ENCODE measurements at regions not wholly inside any gene's neighbourhood (a gene's known extent, or its start where the extent isn't known, plus 50 kb on each side); places are given as distances from the start of the nearest gene placed in this dataset.
A peak's percentile ranks its signal among the peaks of the same experiment; 100 is the strongest.
"Not testable (repeated sequence)": the region's sequence is repeated elsewhere in the genome, so short reads cannot be mapped to it uniquely, and the experiment has no call there.

DNA sequence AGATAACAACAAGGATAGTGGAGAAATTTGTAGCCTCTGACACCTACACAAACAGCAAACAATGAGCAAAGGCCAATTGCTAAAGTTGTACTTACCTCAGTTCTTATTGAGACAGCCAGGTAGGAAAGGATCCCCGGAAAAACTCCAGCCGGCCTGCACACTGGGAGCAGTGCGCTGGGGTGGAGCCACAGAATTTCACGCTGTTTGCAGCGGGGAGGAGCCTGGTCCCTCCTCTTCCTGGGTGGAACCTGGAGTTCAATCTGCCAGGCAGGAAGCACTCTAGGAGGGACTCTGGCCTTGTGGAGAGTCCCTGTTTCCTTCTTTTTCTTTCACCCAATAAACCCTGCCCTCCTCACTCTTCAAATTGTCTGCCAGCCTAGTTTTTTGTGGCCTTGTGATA, 382.6 kb upstream of the TGIF2LX start:
- not testable (repeated sequence) for DNase-seq (ENCODE audit: low spot score); FAIRE-seq

DNA sequence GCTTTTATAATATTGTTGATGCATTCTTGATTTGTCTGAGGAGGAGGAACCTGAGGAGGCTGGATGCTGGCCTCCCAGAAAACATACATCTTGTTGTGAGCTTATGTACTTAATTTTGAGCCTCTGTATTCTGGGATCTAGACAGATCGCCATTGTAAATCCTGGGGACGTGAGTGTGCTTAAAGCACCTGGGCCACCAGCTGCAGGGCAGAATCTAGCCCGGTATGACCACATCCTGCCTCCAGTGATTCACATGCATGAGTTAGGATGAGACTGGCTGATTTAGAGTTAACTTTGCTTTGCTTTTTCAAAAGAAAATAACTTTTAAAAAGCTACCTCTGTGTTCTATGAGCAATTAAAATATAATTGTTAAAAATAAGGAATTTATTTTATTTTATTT, 364.6 kb upstream of the TGIF2LX start:
- not testable (repeated sequence) for FAIRE-seq

DNA sequence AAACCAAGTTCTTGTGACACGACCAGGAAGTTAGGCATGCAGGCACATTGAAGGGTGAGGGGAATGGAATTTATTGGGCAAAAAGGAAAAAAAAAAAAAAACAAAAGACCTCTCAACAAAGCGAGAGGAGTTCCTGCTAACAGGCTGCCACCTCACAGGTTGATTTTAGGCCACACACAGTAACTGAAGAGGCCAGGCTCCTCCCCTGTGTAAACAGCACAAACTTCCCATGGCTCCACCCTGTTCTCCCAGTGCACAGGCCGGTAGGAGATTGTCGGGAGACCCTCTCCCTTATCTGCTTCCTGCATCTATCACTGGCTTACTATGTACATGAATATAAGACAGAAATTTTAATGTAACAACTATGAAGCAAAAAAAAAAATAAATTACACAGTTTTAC, 359.6 kb upstream of the TGIF2LX start:
- not testable (repeated sequence) for DNase-seq (ENCODE audit: low spot score); FAIRE-seq

More for the DNA sequence above, 364.6 kb upstream of the TGIF2LX start:
- peak; percentile 0 for DNase-seq (ENCODE audit: low spot score)

DNA sequence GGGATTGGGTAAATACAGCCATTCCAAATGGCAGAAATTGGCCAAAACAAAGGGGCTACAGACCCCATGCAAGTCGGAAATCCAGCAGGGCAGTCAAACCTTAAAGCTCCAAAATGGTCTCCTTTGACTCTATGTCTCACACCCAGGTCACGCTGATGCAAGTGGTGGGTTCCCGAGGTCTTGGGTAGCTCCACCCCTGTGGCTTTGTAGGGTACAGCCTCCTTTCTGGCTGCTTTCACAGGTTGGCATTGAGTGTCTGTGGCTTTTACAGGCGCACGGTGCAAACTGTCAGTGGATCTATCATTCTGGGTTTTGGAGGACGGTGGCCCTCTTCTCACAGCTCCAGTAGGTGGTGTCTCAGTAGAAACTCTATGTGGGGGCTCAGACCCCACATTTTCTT, 358.6 kb upstream of the TGIF2LX start:
- DNase-seq (ENCODE audit: low spot score); FAIRE-seq: not testable (repeated sequence)

DNA sequence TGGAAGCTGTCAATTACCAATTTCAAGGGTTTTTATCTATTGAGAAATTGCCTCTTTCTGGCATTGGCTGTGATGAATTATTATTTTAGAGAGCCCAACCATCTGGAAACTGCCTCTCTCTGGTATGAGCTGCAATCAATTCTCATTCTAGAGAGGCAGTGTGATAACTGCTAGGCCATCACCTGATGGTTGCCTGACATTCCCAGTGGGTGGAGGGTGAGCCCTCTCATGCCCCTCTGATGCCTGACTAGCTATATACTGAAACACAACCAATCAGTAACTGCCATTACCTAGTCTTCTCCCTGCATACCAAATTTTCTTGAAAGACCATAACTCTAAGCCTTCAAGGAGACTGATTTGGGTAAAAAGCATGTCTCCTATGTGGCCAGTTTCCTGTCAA, 353.9 kb upstream of the TGIF2LX start:
- not testable (repeated sequence) for FAIRE-seq; DNase-seq (ENCODE audit: low spot score)

DNA sequence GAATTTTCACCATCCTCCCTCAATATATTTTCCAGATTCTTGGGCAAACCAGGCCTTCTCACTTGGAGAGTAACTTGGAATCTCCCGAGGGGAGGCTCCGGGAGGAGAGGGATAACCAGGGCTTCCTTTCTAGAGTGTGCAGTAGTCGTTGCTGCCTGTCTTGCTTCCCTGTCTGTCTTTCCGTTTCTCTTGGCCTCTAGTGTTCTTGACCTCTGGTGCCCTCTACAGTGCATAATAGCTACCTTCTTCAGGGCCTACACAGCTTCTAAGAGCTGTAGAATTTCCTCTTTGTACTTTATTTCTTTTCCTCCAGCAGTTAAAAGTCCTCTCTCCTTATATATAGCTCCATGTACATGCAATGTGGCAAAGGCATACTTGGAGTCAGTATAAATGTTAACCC, 339.8 kb upstream of the TGIF2LX start:
- not testable (repeated sequence) for FAIRE-seq; DNase-seq (ENCODE audit: low spot score)

DNA sequence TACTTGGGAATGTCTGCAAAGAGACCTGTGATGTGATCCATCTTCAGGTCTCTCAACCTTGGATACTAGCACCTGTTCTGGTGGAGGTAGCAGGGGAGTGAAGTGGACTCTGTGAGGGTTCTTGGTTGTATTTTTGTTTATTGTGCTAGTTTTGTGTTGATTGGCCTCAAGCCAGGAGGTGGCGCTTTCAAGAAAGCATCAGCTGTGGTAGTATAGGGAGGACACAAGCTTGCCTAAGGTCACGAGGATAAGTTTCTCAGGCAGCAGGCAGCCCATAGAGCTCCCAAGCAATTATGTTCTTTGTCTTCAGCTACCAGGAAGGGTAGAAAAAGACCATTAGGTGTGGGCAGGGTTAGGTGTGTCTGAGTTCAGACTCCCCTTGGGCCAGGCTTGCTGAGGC, 289.9 kb upstream of the TGIF2LX start:
- FAIRE-seq; DNase-seq (ENCODE audit: low spot score): not testable (repeated sequence)

DNA sequence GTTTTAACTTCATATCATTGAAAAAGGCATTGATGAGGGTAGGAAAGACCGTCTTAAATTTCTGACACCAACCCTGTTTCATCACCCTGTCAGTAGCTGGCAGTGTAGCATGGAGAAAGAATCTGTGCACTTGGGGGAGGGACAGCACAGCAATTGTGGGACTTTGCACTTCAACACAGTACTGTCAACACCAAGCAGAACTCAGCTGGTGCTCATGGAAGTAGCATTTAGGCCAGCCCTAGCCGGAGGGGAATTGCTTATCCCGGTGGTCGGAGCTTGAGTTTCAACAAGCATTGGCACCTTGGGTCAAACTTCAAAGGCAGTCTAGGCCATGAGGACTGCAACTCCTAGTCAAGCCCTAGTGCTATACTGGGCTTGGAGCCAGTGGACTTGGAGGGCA, 285.8 kb upstream of the TGIF2LX start:
- not testable (repeated sequence) for DNase-seq (ENCODE audit: low spot score)
- peak; percentile 77 for FAIRE-seq

DNA sequence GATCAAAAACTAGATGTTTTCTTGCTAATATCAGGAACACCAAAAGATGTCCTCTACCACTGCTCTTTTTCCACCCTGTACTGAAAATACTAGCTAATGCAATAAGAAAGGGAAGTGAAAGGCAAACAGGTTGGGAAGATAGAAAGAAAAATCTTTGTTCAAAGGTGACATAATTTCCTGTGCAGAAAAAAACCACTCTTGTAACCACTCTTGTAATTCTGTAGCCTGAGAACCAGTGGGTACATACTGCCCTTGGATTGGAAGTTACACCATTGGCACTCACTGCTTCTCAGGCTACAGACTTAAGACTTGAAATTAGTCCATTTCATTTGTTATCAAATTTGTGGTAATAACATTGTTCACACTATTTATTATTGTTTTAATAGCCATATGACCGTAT, 263.0 kb upstream of the TGIF2LX start:
- not testable (repeated sequence) for DNase-seq (ENCODE audit: low spot score); FAIRE-seq

DNA sequence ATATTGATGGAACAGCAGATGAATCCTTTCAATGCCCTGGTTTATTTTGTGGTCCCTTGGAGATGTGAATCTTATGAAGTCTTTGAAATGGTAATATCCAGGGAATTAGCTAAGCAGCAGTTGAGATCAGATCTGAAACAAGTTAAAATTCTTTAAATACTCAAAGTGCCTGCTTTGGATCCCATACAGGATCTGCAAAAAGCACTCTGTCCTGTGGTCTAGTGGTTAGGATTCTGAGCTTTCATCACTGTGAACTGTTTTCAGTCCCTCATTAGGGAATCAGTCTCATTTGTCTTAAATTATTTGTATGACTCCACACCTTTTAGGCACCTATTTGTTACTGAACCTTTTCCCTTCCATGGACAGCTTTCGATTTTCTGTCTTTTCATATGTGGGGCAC, 215.2 kb upstream of the TGIF2LX start:
- not testable (repeated sequence) for DNase-seq (ENCODE audit: low spot score); FAIRE-seq

DNA sequence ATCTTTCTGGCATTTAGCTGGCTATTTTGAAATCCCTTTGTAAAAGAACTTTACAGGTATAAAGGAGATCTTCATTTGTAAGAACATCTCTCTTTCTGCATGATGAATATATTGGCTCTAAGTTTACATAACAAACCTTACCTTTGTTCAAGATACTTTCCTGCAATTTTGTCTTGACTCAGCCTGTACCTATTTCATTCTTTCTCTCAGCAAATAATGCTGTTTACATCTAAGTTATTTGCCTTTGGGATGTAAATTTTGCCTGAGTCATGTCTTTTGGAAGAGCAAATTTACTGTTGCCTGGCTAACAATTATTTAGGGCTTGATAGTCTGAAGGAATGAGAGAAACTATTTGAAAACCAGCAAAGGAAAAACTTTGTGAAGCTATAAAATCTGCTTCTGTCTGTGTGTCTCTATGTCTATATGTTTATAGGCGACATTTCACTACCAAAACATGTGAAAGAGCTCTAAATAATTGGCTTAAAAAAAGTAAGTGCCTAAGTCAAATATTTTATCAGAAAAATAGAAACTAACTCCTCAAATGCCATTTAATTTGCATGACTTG, 214.3 kb upstream of the TGIF2LX start:
- FAIRE-seq; DNase-seq (ENCODE audit: low spot score): not testable (repeated sequence)

DNA sequence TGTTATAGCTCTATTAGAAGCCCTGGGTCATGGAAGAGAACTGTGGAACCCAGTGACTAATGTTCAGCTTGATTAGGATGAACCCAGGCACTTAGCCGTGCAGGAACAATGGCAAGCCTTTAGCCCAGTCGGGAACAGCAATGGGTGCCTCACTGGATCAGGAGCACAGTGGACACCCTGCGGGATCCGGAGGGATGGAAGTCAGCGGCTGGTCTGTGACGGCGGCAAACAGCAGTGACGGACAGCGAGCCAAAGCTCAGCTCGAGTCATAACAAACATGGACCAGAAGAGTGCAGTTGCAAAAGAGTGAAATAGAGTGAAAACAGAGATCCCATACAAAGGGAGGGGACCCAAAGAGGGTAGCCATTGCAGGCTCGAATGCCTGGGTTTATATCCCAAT, 187.3 kb upstream of the TGIF2LX start:
- FAIRE-seq; DNase-seq (ENCODE audit: low spot score): not testable (repeated sequence)

DNA sequence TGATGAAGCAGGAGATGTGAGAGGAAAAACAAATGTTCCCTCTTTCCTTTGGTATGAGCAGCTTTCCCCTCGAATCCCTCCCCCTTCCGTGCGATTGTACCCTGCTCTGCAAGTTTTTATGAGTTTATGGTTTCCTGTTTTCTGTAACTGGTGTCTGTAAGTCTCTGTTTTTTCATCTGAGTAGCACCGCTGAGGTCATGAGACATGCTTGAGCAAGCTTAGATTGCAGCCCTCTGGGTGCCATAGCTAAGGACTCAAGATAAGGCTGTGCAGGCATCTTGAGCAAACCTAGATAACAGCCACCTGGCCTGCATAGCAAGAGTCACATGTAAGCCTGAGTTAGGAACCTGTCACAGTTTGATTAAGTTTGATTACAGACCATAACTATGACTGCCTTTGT, 165.2 kb upstream of the TGIF2LX start:
- not testable (repeated sequence) for FAIRE-seq; DNase-seq (ENCODE audit: low spot score)

DNA sequence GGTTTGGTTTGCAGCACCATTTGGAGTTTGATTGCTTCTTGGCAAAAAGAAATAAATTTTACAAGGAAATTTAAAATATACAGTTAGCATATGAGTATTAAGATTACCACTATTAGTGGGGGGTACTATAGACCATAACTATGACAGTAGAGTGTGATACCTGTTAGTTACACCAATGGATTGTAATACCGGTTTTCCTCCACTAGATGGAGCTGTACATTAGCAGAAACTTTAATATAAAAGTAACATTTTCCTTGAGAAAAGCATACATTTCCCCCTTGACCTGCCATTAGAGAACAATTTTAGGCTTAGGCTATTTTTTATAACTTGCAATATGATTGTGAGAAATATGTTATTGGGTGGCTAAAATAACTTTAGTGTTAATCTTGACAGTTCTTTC, 163.9 kb upstream of the TGIF2LX start:
- DNase-seq (ENCODE audit: low spot score); FAIRE-seq: not testable (repeated sequence)

DNA sequence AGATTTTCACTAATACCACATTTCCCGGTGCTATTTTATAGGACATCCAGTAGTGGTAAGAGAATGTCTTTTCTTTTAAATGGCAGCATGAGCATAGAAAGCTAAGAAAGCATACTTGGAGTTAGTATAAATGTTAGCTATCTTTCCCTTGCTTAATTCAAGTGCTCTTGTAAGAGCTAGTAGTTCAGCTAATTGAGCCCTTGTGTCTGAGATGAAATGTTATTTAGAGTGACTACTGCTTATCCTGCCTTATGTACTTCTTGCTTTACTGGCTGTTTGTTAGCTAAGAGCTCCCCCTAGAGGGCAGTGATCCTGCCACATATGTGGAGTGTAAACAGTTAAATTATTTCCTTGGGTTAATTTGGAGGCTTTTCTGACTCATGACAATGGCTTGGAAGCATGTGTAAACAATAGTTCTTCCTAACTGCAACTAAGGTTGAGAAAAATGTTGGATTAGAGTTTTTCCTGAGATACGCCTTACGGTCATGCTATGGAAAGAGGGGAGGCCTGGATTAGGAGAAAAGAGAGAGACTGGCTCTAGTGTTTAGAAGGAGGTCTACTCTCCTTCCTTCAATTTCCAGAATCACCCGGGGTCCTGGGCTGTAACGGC, 162.5 kb upstream of the TGIF2LX start:
- DNase-seq (ENCODE audit: low spot score), result not testable (repeated sequence)
- peak; percentile 9 for FAIRE-seq

DNA sequence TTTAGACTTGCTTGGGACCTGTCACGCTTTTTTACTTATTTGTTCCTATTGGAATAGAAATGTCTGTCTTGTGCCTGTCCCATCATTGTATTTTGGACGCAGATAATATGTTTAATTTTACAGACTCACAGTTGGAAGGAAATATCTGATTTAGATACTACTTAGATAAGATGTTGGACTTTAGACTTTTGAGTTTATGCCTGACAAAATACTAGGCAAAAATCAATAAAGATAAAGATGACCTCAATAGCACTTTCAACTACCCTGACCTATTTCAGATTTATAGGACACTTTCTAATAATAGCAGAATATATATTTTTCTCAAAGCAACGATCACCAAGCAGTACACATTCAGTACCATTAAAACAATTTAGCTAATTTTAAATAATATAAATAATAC, 150.1 kb upstream of the TGIF2LX start:
- not testable (repeated sequence) for DNase-seq (ENCODE audit: low spot score); FAIRE-seq

DNA sequence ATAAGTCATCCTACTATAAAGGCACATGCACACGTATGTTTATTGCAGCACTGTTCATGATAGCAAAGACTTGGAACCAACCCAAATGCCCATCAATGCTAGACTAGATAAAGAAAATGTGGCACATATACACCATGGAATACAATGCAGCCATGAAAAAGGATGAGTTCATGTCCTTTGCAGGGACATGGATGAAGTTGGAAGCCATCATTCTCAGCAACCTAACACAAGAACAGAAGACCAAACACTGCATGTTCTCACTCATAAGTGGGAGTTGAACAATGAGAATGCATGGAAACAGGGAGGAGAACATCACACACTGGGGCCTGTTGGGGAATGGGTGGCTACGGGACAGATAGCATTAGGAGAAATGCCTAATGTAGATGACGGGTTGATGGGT, 110.3 kb upstream of the TGIF2LX start:
- DNase-seq (ENCODE audit: low spot score); FAIRE-seq: not testable (repeated sequence)

DNA sequence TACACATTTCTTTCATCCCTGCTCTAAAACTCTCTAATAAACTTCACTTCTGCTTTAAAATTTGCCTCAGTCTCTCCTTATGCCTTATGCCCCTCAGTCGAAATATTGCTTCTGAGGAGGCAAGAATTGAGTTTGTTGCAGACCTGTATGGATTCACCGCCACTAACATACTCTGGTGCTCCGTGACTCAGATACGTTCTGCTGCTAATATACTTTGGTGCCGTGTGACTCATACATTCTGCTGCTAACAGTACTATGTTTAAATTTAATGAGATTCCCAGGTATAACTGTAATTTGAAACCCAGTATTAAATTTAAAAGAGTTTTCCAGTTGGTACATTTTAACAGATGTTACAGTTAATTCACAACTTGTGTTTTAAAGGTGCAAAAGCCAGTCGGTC, 82.0 kb upstream of the TGIF2LX start:
- not testable (repeated sequence) for FAIRE-seq; DNase-seq (ENCODE audit: low spot score)

DNA sequence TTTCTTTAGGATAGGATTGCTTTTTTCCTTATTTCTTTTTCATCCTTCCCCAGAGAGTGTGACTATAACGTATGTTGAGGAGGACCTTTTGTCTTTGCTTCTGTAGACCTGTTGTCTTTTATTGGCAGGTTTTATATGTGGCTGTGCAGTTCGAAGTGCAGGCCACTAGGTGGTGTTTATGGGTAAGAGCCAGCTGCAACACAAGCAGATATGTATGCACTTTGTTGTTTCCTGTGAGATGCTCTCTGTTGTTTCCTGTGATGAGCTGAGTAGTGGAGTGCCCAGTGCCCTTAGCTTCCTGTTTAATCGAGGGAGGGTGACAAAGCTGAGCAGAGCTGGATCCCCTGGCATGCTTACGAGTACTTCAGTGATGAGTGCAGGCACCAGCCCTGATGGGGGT, 50.0 kb upstream of the TGIF2LX start:
- FAIRE-seq, result peak; percentile 89
- DNase-seq (ENCODE audit: low spot score), result not testable (repeated sequence)
